OCI-LY7 (cell line): ENCODE measurements at regions not wholly inside any gene's neighbourhood (a gene's known extent, or its start where the extent isn't known, plus 50 kb on each side); places are given as distances from the start of the nearest gene placed in this dataset.

ENCODE experiments used
- CTCF ChIP-seq: fragments of 200-600 bp; sonication (generic); conservative IDR thresholded peaks from 2 replicates; pipeline ENCODE4 v1.5.1; 2014; ENCODE audit warnings: mild to moderate bottlenecking, antibody characterized with exemption, low read length, moderate library complexity, mixed read lengths
- EZH2phosphoT487 ChIP-seq: fragments of 200-600 bp; sonication (generic); IDR thresholded peaks from 2 replicates; pipeline ENCODE4 v1.6.1; 2018; ENCODE audit warnings: low read depth, borderline replicate concordance, mild to moderate bottlenecking, mixed run types, antibody characterized with exemption, low read length, moderate library complexity, mixed read lengths

- TF ChIP-seq CTCF, result no peak
- TF ChIP-seq EZH2phosphoT487, result no peak
These were observed 152.0 kb downstream of the NDUFA12 start for GRCh38 chr12:94851396-94852028.
